ENCODE measurements at regions not wholly inside any gene's neighbourhood (a gene's known extent, or its start where the extent isn't known, plus 50 kb on each side); places are given as distances from the start of the nearest gene placed in this dataset.

- TF ChIP-seq CTCF (IDR thresholded peaks at IDR 0.05): no peak
- TF ChIP-seq POLR2A (IDR thresholded peaks at IDR 0.05): no peak
These were observed 737.2 kb upstream of the HS6ST1 start for GRCh38 chr2:129055824-129056223.

All from thyroid gland (tissue), 4 donors.